GM21717 (cell line): ENCODE measurements at regions not wholly inside any gene's neighbourhood (a gene's known extent, or its start where the extent isn't known, plus 50 kb on each side); places are given as distances from the start of the nearest gene placed in this dataset.
"Not testable (repeated sequence)": the region's sequence is repeated elsewhere in the genome, so short reads cannot be mapped to it uniquely, and the experiment has no call there.

Experiments used
- ATAC-seq: cut with Tn5 transposase; IDR thresholded peaks from one replicate; pipeline ENCODE4 v1.9.1; 2021; ENCODE audit warnings: mild to moderate bottlenecking, moderate library complexity; ENCODE audit not compliant: unreplicated experiment

- no peak for ATAC-seq
Measured at GRCh38 chr10:91745090-91745831, 53.0 kb upstream of the TNKS2 start.

GRCh38 chr10:91743465-91743864 is 54.8 kb upstream of the TNKS2 start:
- no peak for ATAC-seq

- no peak for ATAC-seq
Measured at GRCh38 chr10:91742229-91742628, 56.0 kb upstream of the TNKS2 start.

GRCh38 chr10:91741356-91741755 is 56.9 kb upstream of the TNKS2 start:
- ATAC-seq: no peak

- no peak for ATAC-seq
Measured at GRCh38 chr10:91740353-91740924, 57.8 kb upstream of the TNKS2 start.

- ATAC-seq: not testable (repeated sequence)
Measured at GRCh38 chr10:91732265-91732664, 66.0 kb upstream of the TNKS2 start.

GRCh38 chr10:91729339-91729738 is 68.9 kb upstream of the TNKS2 start:
- ATAC-seq: not testable (repeated sequence)

DNA sequence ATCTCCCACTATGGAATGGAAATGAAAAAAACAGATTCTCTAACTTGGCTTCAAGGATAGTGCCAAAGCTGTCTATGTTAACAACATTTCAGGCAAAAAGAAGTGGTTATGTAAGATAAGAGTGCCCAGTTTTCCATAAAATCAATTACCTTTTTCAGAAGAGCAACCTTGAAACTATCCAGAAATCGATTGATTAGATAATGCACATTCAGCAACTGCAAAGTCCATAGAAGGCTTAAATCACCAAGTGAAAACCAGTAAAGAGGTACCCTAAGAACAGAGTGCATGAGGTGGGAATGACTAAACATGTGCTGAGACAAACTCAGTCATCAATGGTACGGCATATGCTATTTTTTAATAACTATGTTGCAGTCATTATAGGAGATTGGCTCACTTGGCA is 71.9 kb upstream of the TNKS2 start:
- ATAC-seq: no peak

DNA sequence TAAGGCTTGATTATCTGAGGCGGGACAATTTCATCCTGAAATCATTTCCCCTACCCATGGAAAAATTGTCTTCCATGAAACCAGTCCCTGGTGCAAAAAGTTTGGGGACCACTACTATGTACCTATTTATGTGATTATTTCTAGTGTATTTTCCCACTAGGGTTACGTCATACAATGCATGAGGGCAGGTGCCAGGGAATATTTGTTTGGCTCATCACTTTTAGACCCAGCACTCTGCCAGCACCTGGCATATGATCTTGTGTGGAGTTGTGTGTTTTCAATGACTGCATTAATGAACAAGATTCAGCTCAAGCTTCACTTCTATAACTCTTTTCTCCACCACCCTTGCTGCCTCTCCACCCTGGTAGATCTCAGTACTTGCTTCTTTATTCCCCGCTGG is 73.3 kb upstream of the TNKS2 start:
- no peak for ATAC-seq

DNA sequence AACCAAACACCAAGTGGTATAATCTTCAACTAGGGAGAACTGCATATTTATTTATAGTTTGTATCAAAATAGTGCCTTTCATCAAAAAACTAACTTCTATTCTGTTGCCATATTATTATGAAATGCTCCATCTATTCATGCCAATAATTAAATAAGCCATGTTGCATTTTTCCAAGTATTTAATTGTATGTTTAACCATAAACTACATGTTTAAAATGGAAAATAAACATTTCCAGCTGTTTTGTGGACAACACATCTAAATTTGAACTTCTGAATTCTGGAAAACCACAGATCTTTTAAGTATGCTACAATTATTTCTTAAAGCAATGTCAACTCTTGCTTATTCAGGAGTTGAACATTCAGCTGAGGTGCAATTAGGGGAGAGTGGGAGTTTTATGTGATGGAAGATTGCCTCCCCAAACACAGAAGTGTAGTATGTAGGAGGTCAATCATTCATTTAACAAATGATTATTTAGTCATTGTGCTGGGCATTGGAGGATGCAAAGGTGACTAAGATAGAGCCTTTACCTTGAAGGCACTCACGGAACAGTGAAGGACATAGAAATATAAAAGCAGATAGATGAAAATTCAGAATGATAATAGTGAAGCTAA is 80.7 kb upstream of the PPP1R3C start:
- no peak for ATAC-seq

DNA sequence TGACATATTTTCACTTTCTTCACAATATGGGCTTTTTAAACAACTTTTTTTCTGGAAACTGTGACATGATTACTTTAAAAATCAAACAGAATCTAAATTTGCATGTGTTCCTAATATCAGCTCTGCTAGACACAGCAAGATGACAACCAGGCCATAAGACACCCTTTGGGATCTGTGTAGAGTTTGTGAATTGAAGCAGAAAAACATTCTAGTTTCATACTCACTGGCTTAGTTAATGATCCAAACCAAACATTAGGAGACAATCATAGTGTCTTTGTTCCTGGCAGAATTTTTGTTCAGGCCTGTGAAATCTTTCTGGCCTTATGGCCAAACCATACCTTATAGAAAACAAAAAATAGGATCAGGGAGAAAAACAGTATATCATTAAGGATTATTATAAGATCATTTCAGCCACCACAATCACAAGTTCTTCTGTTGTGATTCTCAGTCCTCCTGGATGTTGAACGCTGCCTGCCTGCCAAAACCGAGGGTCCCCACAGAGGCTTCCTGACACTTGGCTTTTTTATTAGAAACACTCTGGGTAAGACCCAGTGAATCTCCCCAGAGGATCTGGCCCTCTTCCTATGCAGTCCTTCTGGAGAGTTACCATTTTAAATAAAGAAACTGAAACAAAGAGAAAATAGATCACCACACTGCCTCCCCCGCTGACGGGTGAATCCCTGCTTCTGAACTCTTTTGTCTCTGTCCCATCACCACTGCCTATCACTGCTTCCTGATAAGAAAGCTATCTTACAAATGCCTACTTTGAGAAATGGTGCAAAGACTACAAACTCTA is 79.2 kb upstream of the PPP1R3C start:
- peak; percentile 82 for ATAC-seq

DNA sequence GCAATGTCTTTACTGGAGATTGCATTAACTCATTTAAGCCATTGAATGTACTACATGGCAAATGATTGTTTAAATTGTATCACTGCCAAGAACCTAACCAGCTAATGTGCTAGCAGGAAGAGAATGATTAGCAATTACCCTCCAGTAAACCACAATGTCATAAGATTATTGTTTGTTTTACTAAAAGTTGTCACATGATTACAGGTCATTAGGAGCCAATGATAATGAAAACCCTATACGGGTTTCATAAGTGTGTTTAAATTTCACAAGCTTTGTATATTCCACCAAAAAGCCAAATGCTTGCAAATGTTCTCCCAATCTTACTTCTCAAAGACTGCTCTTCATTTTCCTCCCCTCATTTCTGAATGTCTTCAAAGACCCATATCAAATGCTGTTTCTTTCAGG is 76.5 kb upstream of the PPP1R3C start:
- no peak for ATAC-seq

DNA sequence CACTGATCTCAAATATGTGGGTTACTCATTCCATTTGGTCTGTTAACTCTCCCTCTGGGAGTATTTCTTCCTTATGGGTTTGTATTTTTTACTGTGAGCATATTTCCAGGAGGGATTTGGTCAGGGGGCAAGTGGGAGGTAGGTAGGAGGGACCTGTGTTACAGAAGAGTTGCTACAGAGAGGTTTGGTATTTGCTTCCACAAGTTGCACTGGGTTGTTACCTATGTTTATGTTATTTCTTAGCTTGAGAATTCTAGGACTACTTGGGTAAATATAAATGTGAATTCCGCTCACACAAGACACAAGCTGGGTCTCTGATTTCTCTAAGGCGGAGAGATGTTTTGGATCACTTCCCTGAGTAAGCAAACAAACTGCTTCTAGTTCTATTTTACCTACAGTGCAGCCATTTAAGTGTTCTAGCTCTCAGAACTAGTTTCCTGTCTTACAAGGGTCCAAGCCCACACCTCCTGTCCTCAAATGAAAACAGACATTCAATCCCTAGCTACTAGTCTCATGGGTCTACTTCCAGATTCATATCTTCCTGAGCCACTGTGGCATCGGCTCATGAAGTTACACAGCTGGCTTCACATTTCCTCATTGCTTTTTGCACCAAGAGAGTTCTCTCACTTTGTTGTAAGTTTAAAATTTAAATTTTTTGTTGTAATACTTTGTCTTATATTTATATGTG is 75.4 kb upstream of the PPP1R3C start:
- ATAC-seq: no peak

GRCh38 chr10:91707236-91707635 is 74.4 kb upstream of the PPP1R3C start:
- ATAC-seq: no peak

DNA sequence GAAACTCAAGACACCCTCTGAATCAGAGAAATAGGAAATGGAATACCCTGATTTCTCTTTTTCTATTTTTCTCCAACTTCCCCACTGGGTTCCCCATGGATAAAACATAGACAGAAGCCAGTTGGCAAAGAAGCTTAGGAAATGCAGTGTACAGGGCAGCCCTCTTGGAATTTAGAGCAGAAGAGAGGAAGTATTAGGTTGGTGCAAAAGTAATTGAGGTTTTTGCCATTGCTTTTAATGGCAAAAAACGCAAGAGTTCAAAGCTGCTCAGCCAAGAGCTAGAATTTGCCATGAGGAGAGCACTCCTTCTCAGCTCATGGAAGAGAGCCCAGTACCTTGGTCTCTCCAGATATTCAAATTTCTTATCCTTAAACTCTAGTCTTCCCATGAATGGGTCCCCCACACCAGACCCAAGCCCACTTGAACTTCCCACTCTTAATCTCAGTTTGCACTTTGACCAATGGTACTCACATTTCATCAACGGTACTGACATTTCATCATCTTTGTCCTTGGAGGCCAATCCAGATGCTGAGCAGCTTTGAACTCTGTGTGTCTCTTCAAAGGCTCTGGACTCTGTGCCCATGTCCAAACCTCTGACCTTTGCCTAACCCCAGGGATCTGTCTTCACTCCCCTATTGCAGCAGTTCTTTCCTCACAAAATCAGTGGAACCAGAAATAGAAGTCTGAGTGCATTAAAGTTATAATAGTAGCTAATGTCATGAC is 73.2 kb upstream of the PPP1R3C start:
- ATAC-seq: no peak

DNA sequence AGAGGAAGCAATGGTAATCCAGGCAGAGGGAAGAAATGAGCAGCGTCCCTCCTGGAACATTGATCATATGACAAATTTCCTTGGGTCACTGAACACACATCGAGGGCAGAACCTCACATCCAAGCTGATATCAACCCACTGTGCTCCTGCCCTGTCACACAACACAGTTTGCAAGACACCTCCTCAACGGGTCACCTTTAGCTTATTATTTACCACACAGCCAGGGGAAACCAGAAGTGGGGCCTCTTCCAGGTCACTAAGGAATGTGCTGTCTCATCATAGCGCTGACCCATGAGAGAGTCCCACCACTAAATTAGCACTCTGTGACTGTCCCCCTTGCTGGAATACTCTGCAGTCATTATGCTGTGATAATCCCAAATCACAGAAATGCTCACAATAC is 69.7 kb upstream of the PPP1R3C start:
- no peak for ATAC-seq

DNA sequence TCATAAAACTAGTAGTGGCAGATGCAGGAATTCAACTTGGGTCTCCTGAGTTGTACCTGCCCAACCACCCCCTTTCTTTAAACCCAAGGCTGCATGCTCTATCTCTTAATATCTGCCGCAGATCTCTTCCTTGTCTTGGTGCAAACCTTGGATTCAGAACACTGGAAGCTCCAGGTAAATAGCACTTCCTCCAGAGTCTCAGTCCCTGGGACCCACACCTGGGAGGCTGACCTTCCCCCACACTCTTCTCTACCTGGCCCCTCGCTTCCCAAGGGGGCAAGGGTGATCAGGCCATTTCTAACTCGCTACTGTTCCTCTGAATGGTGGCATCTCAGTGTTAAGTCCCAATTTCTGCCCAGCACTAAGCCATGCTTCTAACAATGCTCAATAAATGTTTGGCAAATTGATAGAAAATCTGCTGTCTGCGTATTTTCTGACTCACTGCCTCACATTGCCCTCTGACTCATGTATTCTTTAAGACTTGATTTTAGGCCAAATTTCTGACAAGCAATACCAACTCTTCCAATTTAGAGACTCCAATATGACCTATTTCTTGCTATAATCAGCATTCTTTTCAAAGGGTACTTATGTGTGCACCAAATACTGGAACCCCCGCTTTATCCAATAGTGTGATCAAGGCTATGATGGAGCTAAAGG is 68.0 kb upstream of the PPP1R3C start:
- no peak for ATAC-seq

DNA sequence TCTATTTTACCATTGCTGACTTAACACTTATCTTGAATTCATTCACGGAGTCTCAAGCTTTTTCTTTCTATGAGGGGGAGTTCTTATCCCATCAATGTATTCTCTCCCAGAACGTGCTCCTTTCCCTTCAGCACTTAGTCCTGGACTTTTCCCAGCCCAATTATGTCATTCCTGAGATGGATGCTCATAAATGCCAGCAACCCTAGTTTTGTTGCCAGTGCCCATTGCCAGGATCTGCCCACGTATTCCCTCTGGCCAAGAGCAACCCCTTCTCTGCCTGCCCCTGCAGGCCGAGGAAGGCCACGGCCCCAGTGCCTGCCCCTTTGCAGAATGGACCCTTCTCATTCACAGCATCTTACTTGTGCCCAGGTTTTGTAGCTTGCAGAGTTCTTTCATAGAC is 67.4 kb upstream of the PPP1R3C start:
- ATAC-seq: no peak

GRCh38 chr10:91698258-91698657 is 65.4 kb upstream of the PPP1R3C start:
- no peak for ATAC-seq
